GM18499 (cell line): ENCODE measurements at regions not wholly inside any gene's neighbourhood (a gene's known extent, or its start where the extent isn't known, plus 50 kb on each side); places are given as distances from the start of the nearest gene placed in this dataset.

ENCODE experiments used
- ATAC-seq: cut with Tn5 transposase; IDR thresholded peaks from one replicate; pipeline ENCODE4 v1.9.1; 2021; ENCODE audit warnings: moderate number of reproducible peaks; ENCODE audit not compliant: insufficient read depth, unreplicated experiment

DNA sequence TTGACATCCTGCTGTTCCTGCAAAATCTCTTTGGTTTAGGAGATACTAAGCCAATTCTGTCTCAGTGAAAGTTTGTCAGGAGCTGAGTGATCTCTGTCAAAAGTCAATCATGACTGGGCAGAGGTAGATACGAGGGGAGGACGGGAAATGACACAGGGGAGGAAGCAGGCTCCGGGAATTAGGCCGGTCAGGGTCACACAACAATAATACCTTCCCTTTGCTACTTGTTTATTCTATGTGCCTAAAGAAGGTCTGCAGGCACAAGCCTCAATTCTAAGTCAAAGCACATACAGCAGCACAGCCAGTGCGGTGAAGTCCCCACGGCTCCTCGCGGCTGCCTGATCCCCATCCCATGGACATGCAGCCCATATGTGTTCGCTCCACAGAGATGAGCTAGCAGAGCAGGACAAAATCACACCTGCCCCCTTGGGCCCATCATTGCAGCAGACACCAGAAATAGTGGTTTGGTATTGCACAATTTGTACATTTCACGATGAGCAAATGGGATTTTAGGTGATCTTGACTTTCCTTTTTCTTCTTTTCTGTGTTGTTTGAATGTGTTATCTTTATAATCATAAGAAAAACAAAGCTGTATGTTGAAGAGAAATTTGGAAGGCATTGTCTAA, 141.4 kb downstream of the VAPA start:
- no peak for ATAC-seq

DNA sequence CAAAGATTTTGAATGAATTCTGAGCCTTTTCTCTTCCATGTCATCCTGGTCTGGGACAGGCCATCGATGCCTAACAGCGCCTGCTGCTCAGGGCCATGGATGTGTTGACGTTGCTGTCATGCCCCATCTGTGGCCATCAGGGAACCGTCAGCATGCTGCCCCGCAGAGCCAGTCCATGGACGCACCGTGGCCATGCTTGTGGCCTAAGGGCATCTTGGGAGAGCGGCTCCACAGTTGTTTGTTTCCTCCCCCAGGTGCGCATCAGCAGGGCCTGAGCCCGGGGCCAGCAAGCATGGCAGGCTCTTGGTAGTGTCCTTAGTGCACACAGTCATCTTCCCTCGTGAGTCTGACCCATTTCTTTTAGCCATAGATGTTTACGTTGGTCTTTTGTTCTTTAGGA, 142.7 kb downstream of the VAPA start:
- ATAC-seq, result no peak

DNA sequence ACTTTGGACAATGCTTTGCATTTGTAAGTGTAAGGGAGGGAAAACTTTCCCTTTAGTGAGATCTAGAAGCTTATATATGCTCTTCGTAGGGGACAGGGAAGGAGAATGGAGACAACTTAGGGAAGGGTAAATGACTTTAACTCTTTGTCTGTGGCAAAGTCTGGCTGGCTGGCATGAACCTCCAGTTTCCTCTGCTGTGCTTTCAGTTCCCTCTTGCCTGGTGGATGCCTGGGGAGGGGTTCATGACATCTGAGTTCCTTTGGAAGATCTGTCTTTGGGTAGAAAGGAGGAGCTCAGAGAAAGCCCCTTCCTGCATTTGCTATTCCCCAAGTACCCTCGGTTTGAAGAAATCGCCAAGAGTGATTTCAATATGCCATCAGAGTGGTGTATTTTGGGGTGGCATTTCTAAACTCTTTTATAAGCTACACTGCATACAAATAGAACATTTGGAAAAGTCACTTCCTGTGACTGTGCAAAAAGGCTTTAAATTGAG, 143.6 kb downstream of the VAPA start:
- ATAC-seq, result no peak

DNA sequence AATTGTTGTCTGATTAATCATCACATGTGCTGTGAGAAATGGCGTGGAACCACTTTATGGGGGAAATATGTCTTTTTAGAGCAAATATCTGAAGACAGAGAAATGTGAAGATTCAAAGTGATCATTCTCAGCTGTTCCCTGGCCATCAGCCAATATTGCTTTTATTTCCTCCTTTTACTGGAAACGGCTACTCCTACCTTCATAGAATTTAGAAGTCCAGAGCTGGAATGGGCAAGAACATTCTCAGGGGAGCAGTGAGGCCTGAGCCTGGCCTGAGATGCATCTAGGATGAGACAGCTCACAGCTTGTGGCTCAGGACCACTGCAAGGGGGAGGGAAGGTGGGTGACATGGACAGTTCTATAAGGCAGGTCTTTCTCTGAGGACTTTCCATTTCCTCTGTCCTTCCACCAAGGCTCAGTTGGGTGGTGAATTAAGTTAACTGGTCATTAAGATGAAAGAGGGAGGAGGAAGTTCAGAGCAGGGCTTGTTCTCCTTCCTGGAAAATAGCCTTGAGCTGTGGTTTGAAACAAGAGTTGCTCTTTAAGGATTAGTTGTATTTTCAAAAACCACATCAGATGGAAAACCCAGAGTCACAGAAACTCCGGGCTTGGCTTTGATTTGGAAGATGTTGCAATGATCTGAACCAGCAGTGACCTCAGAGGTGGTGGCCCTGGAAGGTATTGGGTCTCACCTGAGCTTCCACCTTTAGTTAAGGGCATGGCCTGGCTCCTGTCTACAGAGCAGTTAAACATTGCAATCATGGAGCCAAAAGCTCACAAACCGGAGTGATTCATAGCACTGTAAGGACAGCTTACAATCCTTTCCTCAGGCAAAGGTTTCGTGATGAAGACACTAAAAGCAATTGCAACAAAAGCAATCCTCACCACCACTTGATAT, 144.3 kb downstream of the VAPA start:
- no peak for ATAC-seq

DNA sequence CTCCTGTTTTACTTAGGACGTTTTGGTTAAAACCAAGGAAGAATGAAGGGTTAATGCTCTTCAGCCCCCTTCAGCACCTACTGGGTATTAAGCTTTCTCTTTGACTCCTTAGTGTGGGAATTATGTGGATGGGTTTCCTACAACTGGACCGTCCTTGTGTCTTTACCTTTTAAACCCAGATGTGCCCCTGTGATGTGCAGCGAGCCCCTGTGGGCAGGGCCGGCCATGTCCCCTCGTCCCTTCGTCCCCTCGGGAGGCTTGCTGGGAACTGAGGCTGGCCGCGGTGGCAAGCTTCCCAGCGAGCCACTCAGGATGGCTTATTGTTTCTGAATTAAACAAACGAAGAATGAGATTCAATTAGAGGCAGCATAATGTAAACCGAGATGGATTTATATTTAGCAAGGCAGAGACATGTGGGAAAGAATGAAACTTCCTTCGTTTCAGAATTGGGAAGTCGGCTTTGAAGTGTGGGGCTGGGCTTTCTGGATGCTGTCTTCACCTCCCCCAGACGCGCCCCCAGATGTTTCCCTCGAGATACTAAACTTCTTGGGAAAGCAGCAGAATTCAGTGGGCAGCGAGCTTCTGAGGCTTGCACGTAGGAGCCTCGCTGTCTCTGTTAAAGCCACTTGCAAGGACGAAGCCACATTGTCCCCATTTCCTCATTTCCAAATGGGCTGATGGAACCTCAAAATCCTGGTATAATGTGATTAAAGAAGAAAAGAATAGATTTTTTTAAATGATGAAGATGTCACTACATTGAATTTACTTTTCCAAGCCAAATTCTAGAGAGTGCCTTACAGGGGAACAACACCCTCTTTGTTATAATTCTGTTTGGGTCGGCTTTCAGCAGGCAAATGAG, 146.0 kb downstream of the VAPA start:
- ATAC-seq, result no peak

DNA sequence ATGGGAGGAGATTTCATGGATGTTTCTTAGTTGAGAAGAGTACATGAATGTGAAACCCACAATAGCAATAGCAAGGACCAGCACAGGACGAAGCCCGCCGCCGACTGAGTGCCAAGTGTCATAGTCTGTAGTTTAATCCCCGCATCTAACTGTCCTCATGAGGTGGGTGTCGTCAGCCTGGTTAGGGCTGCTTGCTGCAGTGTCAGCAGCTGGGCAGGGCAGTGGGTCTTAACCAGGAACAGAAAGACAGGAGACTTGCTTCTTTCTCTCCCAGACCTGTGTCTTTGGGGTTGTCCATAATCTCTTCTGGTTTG, 146.6 kb downstream of the VAPA start:
- ATAC-seq, result no peak

DNA sequence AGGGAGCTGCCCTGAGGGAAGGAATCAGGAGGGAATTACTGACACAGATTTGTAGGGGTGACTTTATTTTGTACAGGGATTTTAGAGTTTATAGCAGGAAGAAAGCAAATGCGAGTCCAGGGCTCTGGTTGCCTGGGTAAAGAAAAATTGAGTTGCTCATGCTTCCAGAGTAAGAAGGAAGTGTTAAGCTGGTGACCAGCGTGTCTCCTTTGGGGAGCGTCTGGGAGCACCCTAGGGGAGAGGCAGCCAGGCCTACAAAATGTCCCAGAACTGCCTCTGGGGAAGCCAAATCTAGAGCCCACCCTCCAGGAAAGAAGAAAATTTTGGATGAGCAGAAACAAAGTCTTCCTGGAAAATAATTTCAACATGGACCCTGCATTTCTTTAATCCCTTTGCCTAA, 147.0 kb downstream of the VAPA start:
- ATAC-seq, result no peak

DNA sequence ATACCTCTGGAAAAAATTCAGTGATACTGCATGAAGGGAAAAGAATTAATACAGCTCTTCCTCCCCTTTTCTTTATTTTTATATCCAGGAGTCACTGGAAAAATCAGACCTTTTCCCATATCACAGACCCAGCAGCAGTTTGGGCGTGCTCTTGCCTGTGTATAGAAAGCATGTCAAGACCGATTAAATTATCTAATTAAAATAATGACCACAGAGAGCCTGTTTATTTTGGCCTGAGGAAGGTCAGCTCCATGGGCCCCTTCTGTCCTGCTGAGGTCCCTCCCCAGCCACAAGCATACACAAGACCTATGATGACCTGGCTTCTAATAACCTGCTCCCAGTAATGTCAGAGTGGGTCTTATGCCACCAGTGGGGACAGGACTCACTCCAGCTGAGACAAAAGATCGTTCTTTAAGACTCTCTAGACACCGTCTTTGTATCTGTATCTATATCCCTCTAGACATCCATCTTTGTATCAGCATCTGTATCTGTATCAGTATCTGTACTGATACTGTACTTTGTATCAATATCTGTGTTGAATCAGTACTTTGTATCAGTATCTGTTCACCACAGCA, 147.8 kb downstream of the VAPA start:
- no peak for ATAC-seq

DNA sequence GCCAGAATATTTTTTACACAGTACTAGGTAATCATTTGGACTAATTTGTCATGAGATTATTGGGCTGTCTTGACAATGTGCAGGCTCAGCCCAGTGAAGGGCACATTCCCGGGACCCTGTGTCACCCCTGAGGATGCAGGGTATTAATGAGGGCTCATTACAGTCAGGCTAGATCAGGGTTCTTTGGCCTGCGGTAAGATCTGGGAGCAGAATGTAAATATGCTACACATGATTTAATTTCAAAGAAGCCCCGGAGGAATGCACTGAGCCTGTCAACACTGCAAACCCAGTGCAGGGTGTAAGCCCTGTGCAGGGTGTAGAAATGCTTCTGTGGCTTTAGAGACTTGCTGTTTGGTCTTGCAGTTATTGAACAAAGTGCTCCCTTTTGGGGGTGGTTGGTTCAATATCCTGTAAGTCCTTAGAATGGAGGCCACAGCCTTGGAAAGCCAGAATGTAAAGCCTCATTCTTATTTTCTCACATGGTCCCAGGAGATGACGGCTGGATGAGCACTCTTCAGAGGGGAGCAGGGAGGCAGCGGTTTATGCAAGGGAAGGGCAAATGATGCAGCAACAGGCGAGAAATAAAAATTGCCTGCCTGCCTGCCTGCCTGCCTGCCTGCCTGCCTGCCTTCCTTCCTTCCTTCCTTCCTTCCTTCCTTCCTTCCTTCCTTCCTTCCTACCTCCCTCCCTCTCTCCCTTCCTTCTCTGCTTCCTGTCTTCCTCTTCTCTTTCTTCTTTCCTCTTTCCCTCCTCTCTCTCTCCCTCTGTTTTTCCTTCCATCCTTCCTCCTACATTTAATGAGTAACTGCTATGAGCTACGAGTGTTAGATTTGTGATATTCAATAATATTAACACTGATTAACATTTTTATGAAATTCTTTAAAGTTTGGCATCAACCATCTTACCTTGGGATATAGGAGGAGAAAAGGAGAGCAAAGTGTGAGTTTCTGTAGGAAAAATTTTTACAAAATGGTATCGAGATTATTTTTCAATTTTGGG, 148.8 kb downstream of the VAPA start:
- ATAC-seq, result no peak

DNA sequence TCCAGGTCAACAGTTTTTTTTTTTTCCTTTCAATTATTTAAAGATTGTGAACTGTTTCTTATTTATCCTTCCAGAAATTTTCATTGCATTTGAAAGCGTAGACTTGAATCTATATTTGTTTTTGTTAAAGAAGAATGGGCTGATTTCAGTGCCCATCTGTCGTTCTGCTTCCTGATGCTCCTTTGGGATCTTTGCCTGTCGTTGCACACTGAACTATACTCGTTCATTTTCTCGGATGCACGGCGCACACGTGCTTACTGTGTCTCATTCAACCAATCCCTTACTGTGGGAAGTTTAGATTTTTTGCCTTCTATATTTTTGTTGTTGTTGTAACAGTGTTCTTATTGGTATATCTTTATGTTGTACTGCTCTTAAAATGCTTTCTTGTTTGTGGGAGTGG, 149.7 kb downstream of the VAPA start:
- no peak for ATAC-seq

DNA sequence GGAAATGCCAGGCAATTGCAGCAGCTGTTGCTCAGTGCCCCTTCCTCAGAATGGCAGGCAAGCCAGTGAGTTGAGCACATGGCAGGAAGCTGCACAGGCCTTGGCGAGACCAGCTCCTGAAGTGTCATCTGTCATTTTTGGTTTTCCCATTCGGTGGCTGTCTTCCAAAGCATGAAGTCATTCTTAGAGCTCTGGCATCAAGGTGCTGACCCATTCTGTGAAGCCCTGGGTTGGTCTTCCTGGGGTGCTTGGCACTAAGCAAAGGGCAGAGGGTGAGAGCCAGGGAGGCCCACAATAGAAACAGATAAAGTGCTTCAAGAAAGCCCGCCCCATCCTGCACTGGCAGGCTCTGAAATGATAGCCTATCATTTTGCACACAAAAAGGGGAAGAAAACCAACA, 150.5 kb downstream of the VAPA start:
- ATAC-seq, result no peak

DNA sequence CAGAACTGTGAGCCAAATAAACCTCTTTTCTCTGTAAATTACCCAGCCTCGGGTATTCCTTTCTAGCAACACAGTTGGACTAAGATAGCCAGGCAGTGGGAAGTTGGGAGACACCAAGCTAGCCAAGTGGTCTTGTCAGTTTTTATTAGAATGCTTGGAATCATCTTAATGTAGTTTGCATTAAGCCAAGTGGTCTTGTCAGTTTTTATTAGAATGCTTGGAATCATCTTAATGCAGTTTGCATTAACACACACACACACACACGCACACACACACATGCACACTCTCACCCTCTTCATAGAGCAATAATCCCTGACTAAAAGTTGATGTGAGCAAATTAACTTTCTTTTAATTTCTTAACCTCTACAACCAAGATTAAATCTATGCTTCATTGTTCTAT, 151.5 kb downstream of the VAPA start:
- no peak for ATAC-seq

DNA sequence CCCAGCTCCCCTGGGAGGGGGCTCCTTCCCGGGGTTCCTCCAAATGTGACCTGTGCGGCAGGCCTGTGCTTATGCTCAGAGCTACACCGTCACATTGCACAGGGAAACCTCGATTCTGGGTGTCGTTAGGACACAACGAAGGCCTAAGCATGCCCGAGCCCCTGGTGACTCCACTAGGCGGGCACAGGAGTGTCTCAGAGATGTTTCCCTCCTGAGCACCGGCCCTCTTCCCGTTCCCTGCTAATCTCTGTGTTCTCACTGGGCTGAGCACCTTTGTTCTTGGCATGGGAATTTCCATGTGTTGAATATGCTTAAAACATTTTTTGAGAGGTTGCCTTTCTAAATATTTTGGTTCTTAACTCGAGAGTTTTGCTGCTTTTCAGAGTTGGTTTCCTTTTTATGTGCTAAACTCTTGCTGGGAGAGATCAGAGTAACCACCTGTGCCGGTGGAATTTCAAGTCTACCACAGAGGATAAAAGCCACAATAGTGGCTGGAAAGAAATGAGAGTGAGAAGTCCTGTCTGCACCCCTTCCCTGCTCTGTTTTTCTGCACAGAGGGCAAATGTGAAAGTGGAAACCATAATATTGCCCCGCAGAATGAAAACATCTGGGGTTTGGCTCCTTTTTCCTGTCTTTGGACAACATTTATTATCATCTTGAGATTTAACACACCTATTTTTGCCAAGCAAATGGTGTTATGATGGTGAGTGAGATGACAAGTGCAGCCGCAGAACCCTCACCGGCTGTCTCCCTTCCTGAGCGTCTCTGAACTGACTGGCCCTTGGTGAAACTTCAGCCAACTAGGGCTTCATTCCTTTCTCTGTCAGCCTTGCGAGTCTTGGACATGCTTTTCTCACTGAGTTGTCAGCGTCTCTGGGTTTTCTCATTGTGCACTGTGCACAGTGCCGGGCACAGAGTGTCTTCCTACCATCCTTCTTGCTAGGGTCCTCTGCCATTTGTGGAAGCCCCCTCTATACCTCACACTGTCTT, 154.1 kb downstream of the VAPA start:
- ATAC-seq, result no peak

DNA sequence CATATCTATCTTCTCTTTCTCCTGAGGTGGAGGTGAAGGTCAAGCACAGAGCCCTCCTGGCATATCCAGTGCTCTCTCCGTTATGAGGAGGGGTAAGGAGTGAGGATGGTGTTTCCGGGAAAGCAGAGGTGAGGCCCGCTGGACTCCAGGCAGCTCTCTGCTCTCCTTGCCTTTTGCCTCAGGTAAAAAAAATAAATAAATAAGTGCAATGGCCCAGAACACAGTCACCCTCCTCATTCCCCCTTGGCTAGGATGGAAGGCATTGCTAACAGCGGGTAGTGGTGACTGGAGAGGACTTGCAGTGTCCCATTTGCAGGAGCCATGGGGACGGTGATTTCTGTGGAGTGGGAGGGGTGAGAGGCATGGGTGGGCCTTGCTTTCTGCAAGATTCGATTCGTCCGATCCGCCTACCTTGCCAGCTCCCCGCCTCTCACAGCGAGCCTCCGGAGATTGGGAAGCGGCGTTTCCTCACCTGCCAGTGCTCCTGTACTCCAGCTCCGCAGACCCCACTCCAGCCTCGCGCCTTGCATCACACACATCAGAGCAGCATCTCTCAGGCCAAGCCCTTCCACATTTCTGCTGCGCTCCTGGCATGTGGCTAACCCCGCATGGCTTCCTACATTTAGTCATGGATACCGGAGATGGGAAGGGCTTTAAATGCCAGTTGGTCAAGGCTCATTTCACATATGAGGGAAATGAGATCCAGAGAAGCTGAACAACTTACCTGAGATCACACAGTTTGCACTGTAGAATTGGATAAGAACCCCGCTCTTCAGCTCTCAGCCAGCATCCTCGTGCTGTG, 155.2 kb downstream of the VAPA start:
- ATAC-seq, result no peak

DNA sequence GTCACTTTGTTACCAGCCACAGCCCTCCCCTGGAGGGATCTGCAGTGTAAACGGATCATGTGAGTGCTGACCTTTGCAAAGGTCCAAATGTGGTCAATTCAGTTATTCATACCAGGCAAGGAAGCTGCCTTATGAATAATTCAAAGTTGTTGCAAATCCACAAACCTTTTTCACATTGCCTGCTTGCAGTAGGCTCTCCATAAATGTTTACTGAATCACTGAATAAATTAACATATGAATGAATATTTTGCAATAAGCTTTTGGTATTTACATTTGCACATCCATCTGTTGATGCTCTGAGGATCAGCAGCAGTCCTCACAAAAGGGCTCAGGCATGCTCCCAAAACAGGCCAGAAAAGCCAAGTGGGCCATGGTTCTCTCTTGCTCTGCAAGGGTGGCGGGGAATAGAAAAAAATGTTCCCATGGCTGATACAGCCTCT, 156.8 kb downstream of the VAPA start:
- no peak for ATAC-seq

DNA sequence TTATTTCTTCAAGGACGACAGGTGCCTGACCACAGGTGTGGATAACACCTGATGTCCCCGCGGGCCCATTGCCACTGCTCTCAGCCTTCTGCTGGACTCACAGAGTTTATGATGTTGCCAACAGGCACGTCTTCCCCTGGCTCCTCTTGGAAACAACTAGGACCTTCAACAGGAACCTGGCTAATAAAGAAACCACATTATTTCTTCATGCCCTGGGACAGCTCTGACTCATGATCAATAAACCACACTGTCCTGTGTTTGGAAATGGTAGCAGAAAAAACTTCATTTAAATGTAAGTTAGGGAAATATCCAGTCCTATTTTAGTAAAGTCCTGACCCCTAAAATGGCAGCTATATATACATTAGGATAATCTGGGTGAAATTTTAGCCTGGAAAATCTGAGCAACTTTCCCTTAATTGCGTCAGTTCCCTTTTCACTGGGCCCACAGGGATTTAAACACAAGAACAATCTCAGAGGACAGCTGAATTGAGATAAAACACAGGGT, 158.9 kb downstream of the VAPA start:
- no peak for ATAC-seq

DNA sequence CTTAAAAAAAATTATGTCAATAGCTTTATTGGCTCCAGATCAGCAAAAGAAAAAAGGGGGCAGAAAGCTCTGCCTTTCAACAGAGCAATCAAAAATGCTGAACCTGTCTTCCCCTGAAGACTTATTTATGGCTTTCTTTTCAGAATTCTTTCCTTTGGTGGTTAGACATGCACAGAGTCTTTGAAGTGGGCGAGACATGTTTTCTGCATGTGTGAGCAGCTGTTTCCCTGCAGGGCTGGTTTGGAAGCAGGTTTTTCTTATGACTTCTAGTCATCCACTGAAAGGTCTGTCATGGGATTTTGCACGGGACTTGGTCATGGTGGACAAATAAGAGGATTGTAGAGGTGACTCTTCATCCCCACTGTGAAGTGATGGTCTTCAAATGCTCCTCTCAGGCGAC, 160.3 kb downstream of the VAPA start:
- no peak for ATAC-seq
